HG03354 (cell line): ENCODE measurements at regions not wholly inside any gene's neighbourhood (a gene's known extent, or its start where the extent isn't known, plus 50 kb on each side); places are given as distances from the start of the nearest gene placed in this dataset.
"Not testable (repeated sequence)": the region's sequence is repeated elsewhere in the genome, so short reads cannot be mapped to it uniquely, and the experiment has no call there.

Experiments used
- ATAC-seq: cut with Tn5 transposase; IDR thresholded peaks from one replicate; pipeline ENCODE4 v1.9.1; 2021; ENCODE audit warnings: mild to moderate bottlenecking; ENCODE audit not compliant: unreplicated experiment, poor library complexity, severe bottlenecking

GRCh38 chr4:111283066-111283677 lies 660.3 kb upstream of the PITX2 start:
- peak; percentile 87 for ATAC-seq

- ATAC-seq, result no peak
Observed at GRCh38 chr4:111296466-111296865, 673.6 kb upstream of the PITX2 start.

DNA sequence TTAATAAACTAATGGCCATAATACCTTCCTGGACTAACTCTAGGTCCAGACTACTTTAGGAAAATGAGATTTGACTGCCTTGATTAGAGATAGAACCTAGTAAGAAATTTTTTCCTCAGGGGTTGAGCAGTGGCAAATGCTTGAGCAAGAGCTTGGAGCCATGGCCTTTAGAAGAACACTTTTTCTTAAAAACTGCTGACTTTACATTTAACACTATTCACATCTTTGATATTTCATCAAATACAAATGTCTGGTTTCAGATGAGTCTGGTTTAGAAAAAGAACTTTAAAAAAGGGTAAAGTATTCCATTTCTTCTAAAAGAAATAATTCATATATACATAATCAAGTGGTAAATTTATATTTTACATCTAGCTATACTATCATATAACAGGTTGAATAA lies 680.9 kb upstream of the PITX2 start:
- ATAC-seq, result no peak

GRCh38 chr4:111323496-111323895 lies 700.6 kb upstream of the PITX2 start:
- ATAC-seq, result no peak

GRCh38 chr4:111323916-111324315 lies 701.0 kb upstream of the PITX2 start:
- no peak for ATAC-seq

DNA sequence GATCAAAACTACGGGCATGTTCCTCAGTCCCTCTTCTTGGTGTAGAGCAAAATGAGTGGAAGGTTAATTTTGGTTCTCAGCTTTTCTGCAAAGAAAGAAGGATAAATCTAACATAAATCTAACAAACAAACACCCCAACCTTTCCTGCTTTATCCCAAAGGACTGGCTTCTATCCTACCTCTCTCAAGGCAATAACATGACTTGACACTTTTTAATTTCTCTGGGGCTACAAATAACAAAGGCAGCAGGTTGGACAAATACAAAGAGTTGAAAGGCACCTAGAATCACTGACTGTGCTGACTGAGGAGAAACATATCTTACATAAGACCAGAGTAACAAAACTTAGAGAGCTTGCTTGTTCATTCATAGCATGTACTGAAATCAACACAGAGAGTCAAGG lies 703.6 kb upstream of the PITX2 start:
- no peak for ATAC-seq

DNA sequence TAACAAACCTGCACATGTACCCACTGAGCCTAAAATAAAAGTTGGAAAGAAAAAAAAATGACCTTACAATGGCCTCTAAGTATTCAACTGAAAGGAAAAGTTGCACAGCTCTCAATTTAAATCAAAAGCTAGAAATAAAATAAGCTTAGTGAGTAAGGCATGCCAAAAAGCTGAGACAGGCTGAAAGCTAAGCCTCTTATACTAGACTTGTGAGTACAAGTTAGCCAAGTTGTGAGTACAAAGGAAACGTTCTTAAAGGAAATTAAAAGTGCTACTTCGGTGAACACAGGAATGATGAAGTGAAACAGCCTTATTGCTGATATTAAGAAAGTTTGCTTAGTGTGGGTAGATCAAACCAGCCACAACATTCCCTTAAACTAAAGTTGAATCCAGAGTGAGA lies 707.9 kb upstream of the PITX2 start:
- ATAC-seq, result no peak

DNA sequence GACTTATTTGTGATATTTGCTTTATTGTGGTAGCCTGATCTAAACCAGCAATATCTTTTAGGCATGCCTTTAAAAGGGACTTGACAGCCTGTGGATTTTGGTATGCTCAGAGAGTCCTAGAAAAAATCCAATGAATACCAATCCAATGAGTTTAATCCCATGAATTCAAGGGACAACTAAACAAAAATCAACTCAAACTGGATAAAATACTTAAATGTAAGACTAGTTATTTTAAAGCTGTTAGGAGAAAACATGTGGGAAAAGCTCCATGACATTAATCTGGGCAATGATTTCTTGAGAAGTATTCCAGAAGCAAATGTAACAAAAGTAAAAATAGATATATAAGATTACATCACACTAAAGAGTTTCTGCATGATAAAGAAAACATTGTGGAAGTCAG lies 711.5 kb upstream of the PITX2 start:
- no peak for ATAC-seq

DNA sequence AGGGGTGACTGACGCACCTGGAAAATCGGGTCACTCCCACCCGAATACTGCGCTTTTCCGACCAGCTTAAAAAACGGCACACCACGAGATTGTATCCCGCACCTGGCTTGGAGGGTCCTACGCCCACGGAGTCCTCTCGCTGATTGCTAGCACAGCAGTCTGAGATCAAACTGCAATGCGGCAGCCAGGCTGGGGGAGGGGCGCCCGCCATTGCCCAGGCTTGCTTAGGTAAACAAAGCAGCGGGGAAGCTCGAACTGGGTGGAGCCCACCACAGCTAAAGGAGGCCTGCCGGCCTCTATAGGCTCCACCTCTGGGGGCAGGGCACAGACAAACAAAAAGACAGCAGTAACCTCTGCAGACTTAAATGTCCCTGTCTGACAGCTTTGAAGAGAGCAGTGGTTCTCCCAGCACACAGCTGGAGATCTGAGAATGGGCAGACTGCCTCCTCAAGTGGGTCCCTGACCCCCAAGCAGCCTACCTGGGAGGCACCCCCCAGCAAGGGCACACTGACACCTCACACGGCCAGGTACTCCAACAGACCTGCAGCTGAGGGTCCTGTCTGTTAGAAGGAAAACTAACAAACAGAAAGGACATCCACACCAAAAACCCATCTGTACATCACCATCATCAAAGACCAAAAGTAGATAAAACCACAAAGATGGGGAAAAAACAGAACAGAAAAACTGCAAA lies 714.5 kb upstream of the PITX2 start:
- not testable (repeated sequence) for ATAC-seq

DNA sequence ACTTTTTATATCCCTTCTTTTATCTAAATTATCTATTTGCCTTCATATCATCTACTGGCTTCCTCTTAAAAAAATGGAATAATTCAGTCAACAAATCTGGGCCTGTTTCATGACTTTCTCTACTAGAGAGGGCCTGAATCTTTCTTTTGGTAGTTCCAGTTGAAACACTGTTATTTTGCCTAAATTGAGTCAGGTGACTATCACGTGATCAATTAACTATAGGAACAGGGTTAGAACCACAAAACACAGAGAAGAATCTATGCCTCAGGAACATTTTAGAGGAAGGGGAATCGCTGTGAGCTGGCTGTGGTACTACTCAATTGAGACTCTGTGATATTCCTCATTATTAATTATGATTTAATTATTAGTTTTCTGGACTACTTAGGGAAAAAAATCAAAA lies 736.7 kb upstream of the PITX2 start:
- no peak for ATAC-seq

DNA sequence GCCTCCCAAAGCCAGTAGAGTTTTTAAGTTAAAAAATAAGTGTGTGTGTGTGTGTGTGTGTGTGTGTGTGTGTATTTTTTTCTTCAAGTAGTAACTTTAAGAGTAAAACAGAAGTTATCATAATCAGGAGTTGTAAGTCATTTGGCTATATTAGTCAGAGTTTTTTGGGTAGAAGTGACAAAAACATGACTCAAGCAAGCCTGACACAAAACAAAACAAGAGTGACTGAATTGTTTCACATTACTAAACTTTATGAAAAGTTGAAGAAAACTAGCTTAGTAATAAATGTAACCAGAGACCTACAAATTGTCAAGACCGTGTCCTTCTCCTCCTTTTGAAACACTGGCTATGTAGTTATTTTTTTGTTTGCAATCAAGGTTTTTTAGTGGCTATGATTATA lies 738.0 kb upstream of the PITX2 start:
- ATAC-seq, result no peak

DNA sequence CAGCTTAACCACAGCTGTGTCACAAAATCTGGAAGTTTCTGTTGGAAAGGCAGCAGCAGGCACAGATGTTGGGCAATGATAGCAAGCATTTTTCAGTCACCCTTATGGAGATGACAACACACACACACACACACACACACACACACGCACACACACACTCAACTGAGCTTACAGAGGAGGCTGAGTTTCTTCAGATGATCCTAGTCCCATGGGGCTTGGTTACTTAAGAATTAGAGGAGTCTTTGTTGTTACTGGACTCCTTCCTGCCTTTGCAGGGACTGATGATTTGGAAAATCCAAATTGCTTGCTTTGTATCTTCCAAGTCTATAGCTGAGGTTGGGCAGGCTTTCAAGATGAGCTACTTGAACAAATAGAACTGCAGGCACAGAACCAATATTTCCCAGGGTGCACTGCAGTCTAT lies 740.1 kb upstream of the PITX2 start:
- no peak for ATAC-seq

DNA sequence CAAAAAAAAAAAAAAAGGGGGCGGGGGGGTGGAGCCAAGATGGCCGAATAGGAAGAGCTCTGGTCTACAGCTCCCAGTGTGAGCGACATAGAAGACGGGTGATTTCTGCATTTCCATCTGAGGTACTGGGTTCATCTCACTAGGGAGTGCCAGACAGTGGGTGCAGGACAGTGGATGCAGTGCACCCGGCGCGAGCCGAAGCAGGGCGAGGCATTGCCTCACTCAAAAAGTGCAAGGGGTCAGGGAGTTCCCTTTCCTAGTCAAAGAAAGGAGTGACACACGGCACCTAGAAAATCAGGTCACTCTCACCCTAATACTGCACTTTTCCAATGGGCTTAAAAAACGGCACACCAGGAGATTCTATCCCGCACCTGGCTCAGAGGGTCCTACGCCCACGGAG lies 755.0 kb upstream of the PITX2 start:
- not testable (repeated sequence) for ATAC-seq

- no peak for ATAC-seq
Observed at GRCh38 chr4:111388561-111388960, 756.7 kb upstream of the FAM241A start.

- no peak for ATAC-seq
Observed at GRCh38 chr4:111391829-111392228, 753.4 kb upstream of the FAM241A start.

DNA sequence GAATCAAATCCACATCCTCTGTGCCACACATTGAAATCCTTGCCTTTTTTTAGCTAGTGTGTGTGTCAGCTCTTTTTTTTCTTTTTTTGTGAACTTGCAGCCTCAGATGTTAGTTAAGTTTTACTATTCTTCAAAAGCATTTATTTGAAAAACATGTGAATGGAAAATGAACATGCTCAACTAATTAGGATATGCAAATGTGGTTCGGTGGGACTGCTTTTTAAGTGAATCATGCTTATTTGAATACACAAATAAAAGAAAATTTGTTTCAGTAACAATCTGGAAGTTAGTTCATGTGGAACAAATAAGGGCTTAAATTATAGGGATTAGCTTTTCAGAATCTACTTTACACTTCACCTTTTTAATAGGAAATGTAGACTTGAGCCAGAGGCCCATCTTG lies 751.5 kb upstream of the FAM241A start:
- no peak for ATAC-seq

GRCh38 chr4:111398906-111399330 lies 746.3 kb upstream of the FAM241A start:
- ATAC-seq, result no peak

DNA sequence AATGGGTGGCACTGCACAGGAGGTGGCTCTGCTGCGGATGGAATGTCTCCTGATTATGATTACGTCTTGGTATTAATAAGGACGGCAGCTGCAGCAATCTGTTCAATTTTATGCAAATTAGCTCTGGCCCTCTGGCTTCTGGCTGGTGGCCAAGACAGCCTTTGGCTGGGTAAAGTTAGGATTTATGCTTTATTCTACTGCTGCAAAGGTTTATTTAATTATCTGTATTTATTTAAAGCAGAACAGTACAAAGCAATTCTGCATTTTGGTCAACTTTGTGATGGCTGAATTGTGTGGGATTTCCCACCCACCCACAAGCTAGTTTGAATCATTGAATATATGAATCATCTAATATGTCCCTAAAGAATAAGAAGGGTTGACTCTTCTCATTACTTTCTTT lies 745.6 kb upstream of the FAM241A start:
- ATAC-seq, result no peak

DNA sequence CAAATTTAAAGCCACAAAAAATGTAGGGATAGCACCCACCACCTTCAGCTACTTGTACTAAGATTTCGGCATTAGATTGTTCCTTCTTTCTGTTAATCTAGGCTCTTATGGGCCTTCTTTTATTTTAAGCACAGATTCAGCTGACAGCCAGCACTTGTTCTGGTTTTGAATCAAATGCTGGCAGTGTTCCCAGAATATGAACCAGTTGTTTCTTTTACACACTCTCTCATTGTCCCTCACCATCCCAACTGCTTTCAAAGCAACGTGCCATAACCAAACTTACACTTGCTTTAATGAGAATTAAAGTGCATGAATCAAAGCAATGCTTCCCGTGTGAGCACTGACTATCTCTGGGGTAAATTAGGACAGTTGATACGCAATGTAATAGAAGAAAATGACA lies 744.5 kb upstream of the FAM241A start:
- no peak for ATAC-seq

DNA sequence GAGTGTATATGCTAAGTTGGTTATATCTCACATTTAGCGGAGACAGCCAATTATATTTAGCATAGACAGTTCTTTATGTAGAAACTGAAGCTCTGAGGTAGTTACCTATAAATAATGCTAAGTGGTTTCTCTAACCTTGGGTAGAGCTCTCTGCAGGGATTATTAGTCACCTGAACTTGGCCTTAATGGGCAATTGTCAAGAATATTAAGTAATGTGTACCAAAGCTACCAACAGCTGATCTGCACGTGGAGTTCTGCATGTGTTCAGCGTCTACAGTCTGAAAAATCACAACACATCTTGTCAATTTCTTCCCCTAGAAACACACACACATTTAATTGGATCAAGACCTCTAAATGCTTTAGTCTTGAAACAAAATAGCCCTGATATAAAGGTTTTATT lies 740.6 kb upstream of the FAM241A start:
- no peak for ATAC-seq

DNA sequence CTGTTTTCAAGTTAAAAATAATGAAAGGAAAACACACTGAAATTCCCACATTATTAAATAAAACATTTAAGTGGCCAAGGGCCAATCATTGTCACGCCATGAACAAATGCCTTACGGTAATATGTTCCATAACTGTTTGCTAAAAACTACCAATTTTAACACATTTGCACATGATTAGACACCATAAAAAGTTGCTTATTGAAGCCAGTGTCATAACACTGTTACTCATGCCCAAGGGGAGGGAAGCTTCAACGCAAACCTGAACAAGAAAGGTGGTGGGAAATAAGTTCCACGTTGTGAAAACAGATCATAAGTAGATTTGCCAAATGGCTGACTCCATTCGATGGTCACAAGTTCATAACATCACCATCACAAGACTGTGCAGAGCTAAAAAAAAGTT lies 739.3 kb upstream of the FAM241A start:
- ATAC-seq, result no peak

GRCh38 chr4:111410571-111410970 lies 734.7 kb upstream of the FAM241A start:
- ATAC-seq, result no peak
